ENCODE measurements at regions not wholly inside any gene's neighbourhood (a gene's known extent, or its start where the extent isn't known, plus 50 kb on each side); places are given as distances from the start of the nearest gene placed in this dataset.

- TF ChIP-seq EP300 (IDR thresholded peaks at IDR 0.05) = no peak
- no peak for TF ChIP-seq POLR2A (IDR thresholded peaks at IDR 0.05)
- TF ChIP-seq CTCF (IDR thresholded peaks at IDR 0.05) = no peak
- TF ChIP-seq POLR2AphosphoS5 (IDR thresholded peaks at IDR 0.05) = no peak
These were observed 845.9 kb upstream of the NXPH2 start for GRCh38 chr2:139626128-139626527.

Measured in upper lobe of left lung (tissue), 4 donors.